GM21619 (cell line): ENCODE measurements at regions not wholly inside any gene's neighbourhood (a gene's known extent, or its start where the extent isn't known, plus 50 kb on each side); places are given as distances from the start of the nearest gene placed in this dataset.

ENCODE experiments used
- ATAC-seq: cut with Tn5 transposase; IDR thresholded peaks from one replicate; pipeline ENCODE4 v1.9.1; 2021; ENCODE audit not compliant: unreplicated experiment

DNA sequence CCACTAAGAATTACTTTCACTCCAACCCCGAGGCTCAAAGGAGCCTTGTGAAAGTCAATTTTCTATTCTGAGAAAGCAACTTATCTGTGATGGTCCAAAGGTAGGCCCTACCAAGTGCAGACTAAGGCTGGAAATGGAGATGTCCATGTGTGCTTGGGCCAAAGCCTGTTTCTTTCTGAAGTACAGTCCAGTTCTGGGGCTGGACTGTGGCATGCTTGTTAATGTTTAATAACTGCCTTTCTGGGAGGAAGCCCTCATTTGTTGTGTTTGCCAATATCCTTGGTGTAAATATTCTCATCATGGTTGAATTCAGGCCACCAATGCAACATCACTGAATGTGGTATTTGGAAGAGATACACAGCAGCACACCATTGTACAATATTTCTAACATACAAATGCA lies 182.3 kb upstream of the BCL6 start:
- ATAC-seq, result no peak

DNA sequence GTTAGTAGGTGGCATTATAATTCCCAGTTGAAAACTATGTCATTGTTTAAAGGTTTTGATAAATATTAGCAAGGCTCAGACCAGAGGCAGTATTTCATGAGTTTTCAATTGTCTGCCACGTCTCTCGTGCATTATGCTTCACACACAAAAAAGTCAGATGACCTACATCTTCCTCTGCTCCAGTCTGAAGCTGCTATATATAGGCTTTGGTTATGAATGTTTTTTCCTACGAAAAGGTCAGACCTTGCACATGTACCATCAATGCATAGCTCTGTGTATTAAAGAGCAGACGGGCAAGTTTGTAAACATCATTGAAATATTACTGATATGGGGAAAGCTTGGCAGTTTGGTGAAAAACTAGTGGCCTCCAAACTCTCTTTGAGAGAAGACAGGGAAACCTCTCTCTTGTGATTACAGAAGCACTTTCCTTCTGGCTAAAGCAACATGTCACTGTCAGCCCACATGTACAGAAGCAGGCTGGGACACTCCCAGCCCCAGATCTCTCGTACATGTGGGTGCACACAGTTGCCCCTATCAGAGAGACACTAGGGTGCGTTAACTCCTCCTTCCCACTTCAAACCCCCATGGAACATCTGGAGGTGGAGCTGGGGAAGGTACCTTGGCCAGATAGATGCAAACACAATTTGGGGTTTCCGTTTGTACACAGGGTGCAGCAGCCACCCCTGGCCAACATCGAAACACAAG lies 184.0 kb upstream of the BCL6 start:
- no peak for ATAC-seq

DNA sequence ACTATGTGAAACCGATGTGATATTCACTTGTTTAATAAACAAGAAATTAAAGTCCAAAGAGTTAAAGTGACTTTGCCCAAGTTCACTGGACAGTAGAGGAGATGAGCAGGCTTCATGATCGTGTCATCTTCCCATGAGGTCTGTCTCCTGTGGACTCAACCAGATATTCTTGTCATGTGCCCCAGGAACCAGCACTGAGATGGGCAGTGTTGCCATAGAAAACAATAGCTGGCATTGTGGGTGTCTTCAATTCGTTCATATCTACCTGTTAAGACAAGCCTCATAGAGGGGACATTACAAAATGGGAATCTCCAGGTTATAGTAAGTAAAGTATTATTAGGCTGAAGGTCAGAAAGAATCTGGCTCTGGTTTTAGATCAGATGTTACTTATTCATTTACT lies 184.8 kb upstream of the BCL6 start:
- ATAC-seq, result no peak

DNA sequence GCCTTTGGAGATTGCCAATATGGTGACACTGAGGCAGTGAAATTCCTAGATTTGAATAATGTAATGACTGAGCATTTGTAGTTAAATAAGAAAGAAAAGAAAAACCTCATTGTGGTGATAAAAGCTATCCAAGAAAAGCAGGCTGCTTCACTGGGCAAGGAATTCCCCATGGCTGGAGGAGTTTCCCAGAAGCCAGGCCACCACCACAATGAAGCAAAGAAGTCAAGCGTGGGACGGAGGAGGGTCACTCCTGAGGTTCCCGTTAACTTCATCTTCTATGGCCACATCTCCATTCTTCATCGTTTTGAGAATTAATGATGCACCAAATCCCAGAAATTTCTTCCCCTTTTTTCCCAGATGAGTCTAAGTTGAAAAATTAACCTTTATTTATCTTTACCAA lies 185.8 kb upstream of the BCL6 start:
- ATAC-seq, result no peak

DNA sequence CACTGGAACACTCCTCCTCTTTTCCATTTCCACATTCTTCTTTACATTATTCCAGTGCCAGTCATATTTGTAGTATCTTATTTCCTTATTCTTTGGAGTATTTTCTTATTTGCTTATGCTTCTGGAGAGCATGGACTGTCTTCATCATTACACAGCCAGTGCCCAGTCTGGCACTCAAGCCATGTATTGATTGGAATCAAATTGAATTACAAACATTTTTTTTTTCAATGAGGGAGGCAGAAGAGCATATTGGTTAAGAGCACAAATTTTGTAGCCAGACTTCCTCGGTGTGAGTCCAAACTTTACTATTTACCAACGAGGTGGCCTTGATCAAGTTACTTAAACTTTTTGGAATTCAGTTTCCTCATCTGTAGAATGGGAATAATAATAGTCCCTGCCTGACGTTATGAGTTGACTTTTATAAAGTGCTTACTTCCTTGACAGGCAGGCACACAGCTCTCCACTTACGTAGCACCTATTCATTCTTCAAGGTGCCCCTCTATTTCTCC lies 186.6 kb upstream of the BCL6 start:
- ATAC-seq, result no peak

DNA sequence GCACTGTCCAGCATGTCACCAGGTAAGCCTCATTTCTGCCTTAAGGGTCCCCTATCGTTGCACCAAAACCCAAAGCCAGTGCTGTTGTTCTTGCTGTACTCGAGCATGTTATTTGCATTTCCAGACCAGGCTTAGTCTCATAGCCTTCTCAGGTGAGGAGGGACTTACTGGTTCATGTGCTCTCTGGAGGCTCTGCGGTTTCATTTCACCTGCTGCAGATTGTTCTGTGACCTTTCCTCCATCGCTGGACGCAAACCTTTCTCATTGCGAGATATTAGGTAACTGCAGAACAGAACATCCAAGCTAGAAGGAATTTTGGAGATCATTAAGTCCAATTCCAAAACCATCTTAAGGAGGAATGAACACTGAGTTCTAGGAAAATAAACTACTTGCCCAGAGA lies 187.3 kb upstream of the BCL6 start:
- no peak for ATAC-seq

DNA sequence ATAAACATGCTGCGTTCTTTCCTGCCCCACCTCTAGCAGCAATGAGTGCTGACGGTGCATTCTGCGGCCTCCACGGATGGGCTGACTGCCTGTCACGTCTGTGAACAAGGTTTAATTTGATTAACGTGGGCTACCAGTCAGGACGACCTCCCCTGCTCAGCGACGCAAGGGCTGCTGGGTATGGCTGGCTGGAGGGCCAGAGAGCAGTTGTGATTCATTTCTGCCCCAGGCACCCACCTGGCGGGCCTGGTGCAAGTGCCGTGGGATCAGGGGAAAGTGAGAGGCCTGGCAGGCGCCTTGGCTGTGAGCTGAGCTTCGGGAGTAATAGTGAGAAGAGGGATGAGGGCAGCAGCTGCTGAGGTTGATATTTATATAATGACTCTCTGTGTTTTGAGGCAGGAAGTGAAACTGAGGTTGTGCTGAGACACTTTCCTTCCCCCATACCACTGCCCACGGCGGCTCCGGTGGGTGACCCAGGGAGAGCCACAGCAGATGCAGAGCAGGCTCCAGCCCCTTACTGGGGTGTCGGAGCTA lies 190.4 kb upstream of the BCL6 start:
- ATAC-seq, result peak; percentile 98

DNA sequence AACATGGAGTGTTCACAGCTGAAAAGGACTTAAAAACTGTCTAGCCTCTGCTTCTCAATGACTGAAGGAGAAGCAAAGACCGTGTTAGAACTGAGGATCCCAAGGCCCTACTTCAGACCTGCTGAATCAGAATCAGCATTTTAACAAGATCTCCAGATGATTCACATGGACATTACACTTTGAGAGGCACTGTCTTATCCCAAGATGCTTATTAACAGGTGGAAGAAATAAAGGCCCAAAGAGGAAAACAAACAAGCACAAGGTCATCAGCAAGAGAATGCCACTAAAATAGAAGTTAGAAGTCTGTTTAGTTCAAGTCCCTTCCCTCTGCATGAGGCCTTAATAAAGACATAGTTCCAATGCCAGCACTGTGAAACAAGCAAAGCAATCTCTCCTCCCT lies 191.4 kb upstream of the BCL6 start:
- ATAC-seq, result no peak

DNA sequence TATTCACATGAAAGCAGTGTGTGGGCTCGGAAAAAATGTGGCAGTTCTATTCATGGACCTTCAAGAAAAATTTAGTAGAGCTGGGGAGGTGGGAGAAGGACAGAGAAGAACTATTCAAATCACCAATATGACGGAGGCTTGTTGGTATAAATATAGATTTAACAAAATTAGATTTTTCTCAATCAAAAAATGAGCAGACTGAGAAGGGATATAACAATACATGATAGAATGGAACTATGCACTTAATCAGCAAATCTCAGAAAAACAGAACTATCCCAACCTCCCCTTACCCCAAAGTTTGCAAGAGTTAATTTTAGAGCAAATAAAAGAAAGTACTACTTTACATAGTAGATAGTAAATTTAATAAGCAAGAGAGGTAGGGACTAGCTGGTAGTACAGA lies 194.6 kb upstream of the BCL6 start:
- ATAC-seq, result no peak

DNA sequence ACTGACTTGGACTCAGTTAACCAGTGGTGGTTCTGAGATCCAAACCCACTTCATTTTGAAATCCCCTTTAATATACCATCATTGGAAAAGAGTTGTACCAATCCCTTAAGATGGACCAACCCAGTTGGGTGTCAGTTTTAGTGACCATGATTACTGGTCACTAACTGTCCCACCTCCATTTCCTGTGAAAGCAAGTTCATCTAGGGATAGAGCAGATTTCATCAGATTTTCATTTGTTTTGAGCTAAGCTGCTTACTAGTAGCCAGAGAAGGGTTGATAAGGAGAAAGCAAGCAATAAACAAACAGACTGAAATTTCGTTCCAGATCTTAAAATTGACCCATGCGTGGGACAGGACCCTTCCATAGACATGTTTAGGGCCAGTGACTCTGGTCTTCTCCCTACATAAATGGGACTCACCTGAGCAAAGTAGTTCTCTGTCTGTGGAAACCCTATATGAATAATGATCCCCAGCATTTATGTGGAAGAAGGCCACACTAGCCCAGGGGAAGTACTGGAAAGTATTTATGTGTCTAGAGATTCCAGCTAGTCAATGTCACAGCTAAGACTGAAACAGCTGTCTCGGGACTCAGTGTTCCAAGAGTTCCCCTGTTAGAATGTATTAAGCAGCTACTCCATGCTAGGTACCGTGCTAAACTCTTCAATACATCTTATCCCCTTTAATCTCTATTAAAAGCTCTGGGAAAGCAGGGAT lies 196.0 kb upstream of the BCL6 start:
- no peak for ATAC-seq

DNA sequence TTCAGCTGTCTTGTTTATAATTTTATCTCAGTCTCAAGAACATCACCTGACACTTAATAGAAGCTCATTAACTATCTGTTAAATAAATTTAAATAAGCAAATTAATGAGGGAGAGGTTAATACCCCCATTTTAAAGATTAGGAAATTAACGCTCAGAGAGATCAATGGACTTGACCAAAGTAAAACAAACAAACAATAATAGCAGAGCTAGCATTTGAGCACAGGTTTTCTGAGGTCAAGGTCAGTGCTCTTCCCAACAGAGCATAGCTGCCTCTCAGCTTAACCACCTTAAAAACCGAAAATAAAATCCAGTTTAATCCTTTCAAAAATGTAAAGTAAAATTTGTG lies 196.6 kb upstream of the BCL6 start:
- ATAC-seq, result no peak

DNA sequence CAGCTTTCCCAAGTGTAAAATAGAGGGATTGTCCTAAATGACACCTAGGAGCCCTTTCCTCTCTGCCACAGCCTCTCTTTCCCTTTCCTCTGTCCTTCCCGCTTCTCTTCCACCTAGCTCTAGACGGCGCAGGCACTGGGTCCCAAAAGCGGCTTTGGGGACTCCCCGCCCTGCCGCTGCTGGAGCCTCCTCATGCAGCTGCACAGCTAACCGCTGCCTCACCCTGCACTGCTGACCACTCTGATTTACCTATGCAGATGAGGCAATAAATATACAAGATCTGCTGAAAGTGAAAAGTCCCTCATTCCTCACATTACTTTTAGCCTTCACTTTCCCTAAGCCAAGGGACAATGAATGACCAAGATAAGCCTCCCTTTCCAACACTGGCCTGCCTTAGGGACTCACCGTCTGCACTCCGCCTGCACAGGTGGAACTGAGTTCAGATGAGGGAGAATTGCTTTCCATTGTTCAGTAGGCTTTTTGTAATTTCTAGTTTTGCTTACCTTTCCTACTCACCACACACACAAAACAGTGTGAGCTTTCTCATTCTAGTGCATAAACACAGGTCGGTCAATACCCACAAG lies 197.5 kb upstream of the BCL6 start:
- peak; percentile 76 for ATAC-seq

DNA sequence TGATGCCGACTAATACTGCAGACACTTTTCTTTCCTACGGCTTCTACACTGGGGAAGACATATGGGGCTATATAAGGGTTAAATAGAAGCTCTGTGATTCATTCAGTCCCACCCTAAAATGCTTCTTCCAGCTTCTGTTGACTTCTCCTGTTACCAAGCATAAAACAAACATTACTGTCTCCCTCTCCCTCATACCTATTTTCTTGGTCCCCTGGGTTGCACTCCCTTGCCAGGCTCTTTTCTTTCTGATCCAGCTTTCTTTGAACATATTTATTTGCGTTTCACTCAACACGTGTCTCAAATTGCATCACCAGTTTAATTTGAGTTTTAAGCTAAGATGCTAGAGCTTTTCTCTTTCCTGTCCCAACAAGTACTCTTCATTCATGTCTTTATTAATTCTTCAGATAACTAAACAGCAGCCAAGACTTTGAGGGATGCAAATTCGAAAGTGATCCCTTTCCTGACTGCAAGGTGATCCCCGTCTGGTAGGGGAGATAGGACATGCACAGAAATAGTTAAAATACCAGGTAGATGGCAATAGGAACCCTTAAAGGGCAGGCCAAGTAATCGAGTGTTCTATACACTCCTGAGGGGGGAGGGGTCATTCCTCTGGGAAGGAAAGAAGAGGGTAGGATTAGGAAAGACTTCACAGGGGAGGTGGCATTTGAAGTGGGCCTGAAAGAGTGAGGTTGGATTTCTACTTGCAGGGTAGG lies 198.6 kb upstream of the BCL6 start:
- no peak for ATAC-seq

DNA sequence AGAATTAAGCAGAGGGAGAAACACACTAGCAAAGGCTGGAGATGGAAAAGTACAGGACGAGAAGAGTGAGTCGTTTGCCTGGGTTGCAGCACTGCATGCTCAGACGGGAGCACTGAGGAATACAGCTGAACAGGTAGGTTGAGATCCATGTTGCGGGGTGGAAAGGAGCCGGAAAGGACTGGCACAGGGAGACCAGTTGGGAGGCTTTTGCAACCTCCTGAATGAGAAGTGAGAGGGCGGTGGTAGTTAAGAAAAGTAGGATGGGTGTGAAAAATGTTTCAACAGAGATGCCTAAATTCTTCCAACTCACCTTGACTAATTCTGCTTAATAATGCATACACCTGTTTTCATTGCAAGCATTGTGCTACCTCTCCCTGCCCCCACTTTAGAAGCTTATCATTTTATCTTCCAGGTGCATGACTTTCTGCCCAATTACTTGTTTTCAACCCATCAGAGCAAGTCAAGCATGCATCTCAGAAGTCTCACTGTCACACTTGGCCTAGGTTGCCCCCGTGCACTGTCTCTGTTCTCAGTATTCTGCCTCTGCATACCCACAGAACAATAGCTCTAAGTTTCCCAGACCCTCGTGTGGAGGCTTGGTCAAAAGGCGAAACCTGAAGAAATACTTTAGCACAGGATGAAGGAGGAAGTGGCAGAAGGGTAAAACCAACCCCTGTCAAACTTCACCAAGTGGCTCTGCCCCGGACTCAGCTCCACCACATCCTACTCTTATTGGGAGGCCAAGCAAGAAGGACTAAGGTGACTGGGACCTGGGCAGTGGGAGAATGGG lies 199.3 kb upstream of the BCL6 start:
- ATAC-seq, result no peak

DNA sequence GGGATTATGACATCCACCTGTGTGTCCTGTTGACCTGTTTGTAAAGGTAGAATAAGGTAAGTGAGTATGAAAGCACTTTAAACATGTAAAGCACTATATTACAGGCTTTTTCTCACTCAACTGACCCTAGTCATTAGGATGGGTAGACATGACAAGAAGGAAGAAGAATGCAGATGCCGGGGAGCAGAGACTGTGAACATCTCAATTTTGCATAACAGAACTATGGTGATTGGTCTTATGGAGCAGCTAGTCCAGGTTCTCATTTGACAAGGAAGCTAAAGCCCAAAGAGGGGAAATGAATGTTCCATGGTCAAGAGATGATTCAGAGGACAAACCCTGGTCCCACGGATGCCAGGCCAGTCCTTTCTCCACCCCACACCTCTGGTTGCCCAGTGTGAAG lies 200.1 kb upstream of the BCL6 start:
- ATAC-seq, result no peak

DNA sequence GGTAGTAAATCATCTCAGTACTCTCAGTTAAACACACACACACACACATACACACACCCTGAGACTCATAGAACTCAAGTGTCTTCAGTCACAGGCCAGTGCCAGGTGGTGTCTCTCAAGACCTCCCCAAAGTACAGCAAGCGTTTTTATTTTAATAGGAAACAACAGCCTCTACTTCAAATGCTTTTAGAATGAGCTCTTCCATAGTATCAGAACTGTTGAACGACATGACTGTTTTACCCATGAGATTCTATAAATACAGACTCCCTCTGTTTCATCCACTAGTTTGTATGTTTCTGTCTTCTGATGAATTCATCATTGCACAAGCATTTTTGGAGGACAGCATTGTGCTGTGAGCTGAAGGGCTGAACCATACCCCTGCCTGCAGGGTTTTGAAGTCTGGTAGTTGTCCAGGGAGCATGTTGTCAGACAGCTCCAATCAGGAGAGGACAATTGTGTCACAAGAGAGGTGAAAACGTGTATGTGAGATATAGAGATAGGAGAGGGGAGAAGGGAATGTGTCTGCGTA lies 201.0 kb upstream of the BCL6 start:
- no peak for ATAC-seq

DNA sequence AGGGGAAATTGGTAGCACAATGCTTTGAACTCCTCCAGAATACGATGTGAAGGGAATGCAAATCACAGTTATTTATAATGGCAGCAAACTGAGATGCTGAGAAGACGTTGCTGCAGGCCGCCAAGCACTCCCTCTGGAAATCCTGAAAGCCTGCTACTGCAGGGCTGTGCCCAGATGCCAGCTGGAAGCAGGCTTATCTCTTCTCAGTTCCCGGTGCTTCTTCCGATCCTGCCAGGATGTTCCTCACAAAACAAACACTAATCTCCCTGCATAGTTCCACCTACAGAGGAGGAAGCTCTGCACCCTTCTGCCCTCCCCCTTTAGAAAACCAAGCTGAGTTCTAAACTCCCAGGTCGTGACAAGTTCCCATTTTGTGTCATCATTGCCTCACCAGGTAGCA lies 201.7 kb upstream of the BCL6 start:
- no peak for ATAC-seq

DNA sequence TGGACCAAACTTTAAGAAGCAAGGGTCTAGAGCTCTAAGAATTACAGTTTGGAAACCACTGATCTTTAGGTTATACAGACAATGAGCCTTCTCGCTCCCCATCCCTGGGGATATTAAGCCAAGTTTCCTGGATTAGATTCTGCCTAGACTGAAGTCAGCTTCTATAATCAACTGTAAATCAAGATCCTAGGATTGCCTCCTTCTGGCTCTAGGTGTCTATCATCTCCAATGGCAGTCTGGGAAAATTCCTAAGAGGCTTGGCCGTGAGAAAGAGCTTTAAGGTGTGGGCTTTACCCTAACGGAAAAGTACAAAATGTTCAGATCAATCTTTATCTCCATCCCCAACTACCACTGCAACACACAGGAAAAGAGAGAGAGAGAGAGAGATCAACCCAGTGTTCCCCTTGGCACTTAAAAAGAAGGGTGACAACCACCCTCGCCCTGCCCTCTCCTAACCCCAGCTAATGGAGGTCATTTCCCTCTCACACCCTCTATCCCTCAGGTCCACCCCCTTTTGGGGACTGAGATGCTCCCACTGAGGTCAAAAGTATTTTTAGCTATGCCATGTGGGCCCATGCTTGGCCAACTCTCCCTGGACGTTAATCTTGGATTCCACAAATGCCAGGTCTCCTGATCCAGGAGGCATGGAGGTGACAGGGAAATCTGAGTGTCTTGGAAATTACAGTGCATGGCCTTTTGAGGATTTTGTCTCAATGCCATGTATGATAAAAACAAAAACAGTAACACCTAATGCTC lies 202.8 kb upstream of the BCL6 start:
- ATAC-seq, result no peak

DNA sequence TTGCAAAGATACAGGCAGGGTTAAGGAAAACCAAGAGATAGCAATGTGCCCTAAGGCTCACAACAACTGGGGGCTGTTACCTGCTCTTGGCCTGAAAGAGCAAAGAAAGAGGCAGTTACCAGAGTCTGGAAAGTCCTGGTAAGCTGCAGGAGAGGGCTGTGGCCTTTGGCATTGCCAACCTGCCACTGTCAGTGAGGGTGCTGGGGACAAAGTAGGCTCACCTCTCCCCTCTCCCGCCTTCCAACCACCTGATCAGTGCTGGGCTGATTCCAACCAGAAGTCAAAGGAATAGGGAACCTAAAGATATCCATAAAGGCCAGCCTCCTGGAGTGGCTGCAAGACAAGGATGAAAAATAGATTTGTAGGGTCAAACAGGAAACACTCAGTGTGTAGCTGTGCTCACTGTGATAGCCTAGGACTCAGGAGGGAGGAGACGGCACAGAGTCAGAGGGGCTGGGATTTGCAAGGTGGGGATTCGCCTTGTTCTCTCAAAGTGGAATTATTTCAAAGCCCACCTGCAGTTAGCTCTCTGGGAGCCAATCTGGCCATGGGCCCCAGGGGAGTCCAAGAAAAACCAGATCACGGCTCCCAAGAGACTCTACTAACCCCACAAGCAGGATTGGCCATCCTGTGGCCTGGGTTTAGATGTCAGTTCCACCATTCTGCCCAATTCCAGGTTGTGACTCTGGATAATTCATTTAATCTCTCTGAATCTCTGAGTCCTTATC lies 204.0 kb upstream of the BCL6 start:
- ATAC-seq, result no peak
